NB4 (cell line): ENCODE measurements at regions not wholly inside any gene's neighbourhood (a gene's known extent, or its start where the extent isn't known, plus 50 kb on each side); places are given as distances from the start of the nearest gene placed in this dataset.

Experiments
- CTCF ChIP-seq: IDR thresholded peaks from one replicate; pipeline ENCODE4 v1.5.1; 2012; ENCODE audit warnings: low read depth, low read length
- MAX ChIP-seq: IDR thresholded peaks from 2 replicates; pipeline ENCODE4 v1.6.1; 2011; ENCODE audit warnings: low read depth, low read length
- POLR2A ChIP-seq: IDR thresholded peaks from 2 replicates; pipeline ENCODE4 v1.6.1; 2011; ENCODE audit warnings: mild to moderate bottlenecking; ENCODE audit not compliant: insufficient read length; ENCODE audit errors: extremely low read depth

GRCh38 chr10:24009115-24009514 is 199.8 kb upstream of the KIAA1217 start:
- no peak for TF ChIP-seq CTCF
- no peak for TF ChIP-seq POLR2A
- TF ChIP-seq MAX: no peak
